ENCODE measurements at regions not wholly inside any gene's neighbourhood (a gene's known extent, or its start where the extent isn't known, plus 50 kb on each side); places are given as distances from the start of the nearest gene placed in this dataset.

DNA sequence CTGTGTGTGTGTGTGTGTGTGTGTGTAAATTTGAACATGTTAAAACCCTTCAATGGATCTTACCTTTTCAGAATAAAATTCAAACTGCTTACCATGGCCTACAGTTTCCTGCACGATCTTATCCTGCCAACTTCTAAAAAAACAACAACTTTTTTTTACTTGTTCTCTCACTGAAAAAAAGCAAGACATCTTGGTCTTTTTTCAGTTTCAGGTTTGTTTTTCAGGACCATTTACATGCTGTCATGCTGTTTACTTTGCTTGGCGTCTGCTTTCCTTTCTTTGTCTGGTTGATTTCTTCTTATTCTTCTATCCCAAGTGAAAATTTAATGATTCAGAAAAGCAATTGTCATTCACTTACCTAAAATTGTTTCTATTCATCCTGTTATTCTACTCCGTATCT is 286.3 kb upstream of the TMEFF2 start:
- DNase-seq (ENCODE audit: low spot score), result no peak
- TF ChIP-seq, protein P1, sequence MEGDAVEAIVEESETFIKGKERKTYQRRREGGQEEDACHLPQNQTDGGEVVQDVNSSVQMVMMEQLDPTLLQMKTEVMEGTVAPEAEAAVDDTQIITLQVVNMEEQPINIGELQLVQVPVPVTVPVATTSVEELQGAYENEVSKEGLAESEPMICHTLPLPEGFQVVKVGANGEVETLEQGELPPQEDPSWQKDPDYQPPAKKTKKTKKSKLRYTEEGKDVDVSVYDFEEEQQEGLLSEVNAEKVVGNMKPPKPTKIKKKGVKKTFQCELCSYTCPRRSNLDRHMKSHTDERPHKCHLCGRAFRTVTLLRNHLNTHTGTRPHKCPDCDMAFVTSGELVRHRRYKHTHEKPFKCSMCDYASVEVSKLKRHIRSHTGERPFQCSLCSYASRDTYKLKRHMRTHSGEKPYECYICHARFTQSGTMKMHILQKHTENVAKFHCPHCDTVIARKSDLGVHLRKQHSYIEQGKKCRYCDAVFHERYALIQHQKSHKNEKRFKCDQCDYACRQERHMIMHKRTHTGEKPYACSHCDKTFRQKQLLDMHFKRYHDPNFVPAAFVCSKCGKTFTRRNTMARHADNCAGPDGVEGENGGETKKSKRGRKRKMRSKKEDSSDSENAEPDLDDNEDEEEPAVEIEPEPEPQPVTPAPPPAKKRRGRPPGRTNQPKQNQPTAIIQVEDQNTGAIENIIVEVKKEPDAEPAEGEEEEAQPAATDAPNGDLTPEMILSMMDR (IDR thresholded peaks at IDR 0.05), result no peak
- no peak for ATAC-seq (ENCODE audit: low FRiP score)

DNA sequence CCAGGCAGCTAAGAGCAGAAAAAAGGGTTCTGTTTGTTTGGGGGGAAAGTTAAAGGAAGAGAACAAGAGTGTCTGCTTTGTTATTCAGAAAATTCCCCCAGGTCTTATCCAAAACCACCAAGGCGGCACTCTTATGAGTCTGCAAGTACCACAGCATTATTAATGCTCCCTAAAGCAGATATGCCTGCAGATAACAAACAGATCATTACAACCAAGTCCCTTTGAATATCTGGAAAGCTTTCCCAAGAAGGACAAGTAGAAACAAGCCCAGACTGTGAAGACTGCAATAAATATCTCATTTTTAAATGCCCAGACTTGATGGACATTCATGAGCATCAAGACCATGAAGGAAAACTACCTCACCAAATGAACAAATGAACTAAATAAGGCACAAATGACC is 278.6 kb upstream of the TMEFF2 start:
- TF ChIP-seq, protein P1 (IDR thresholded peaks at IDR 0.05), result no peak
- DNase-seq (ENCODE audit: low spot score), result no peak
- ATAC-seq (ENCODE audit: low FRiP score), result no peak

DNA sequence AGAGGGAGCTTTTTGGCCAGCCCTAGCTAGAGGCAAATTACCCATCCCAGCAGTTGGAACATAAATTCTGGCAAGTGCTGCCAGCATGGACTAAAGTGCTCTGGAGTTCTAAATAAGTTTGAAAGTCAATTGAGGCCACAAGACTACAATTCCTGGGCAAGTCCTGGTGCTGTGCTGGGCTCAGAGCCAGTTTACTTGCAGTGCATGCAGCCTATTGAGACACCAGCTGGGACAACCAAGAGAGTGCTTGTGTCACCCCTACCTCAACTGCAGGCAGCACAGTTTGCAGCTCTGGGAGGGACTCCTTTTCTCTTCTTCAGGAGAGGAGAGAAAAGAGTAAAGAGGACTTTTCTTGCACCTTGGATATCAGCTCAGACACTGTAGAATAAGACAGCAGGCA is 277.2 kb upstream of the TMEFF2 start:
- no peak for DNase-seq (ENCODE audit: low spot score)

DNA sequence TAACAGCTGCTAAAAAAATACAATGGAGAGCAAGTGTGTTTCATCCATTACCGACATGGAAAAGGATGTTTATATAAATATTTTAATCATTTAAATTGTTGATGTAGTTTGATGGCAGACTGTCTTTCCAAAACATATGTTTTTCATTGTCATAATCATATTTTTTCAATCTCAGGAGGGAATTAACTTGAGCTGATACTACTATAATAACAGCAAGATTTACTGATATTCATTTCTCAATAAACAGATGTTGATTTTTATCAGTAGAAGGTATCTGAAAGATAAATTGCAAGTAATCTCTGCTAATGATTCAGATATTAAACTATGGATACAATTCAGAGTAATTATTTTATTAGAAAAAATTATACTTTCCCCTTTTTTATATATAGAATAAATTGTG is 274.9 kb upstream of the TMEFF2 start:
- no peak for ATAC-seq (ENCODE audit: low FRiP score)
- TF ChIP-seq, protein P1 (IDR thresholded peaks at IDR 0.05), result no peak
- DNase-seq (ENCODE audit: low spot score), result no peak

More for the DNA sequence above, 277.2 kb upstream of the TMEFF2 start:
- ATAC-seq (ENCODE audit: low FRiP score), result no peak
- TF ChIP-seq, protein P1 (IDR thresholded peaks at IDR 0.05), result no peak

DNA sequence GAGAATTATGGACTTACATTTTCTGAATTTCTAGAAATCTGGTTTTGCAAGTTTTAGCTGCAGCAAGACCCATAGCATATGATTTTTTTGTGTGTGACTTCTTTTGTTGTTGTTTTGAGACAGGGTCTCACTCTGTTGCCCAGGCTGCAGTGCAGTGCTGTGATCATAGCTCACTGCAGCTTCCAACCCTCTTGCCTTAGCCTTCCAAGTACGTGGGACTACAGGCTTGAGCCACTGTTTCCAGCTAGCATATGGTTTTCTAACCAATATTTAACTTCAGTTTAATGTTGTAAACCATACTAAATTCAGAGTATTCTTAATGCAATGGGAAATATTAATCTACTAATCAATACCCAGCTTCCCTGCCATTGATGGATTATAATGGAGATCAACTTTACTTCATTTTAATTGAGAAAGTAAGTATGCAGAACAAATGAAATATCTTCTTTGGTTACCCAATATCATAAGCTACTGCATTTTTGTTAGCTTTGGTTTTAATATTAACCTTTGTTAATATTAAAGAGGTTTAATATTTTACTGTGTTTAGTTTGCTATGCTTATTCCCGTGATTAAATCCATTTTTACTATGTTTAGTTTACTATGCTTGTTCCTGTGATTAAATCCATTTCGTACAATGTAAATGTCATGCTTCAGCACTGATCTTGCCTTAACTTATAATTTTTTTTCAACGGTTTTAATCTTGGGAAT is 273.4 kb upstream of the TMEFF2 start:
- DNase-seq (ENCODE audit: low spot score) (no peak), ATAC-seq (ENCODE audit: low FRiP score) (no peak)
- TF ChIP-seq, protein P1 (IDR thresholded peaks at IDR 0.05), result no peak

DNA sequence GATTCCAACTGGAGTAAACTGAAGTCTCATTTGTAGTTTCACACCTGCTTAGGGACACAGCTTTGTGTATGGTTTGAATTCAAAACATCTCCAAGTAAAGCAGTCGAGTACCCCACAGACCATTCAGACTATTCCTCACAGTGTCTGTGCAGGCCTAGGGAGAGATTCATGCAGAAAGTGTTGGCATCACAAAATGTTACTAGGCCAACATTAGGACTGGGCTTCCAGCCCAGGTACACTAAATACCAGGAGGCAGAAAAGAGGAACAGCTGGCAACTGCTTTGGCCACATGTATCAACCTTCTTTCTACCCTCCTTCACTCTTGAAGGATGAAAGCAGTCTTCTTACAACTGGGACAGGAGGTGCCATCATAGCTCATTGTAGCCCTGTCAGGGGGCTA is 270.4 kb upstream of the TMEFF2 start:
- TF ChIP-seq, protein P1 (IDR thresholded peaks at IDR 0.05), result no peak
- ATAC-seq (ENCODE audit: low FRiP score) (no peak), DNase-seq (ENCODE audit: low spot score) (no peak)

DNA sequence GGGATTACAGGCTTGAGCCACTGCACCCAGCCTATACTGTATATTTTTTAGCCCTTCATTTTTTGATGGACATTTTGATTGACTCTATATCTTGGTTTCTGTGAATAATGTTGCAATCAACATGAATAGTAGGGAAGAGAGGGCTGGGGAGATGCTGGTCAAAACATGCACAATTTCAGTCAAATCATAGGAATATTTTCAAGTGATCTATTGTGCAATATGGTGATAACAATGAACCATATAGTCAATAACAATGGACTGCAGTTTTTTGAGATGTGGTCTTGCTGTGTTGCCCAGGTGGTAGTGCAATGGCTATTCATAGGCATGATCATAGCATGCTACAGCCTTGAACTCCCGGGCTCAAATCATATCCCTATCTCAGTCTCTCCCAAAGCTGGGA is 264.7 kb upstream of the TMEFF2 start:
- TF ChIP-seq, protein P1 (IDR thresholded peaks at IDR 0.05), result no peak
- DNase-seq (ENCODE audit: low spot score) (no peak), ATAC-seq (ENCODE audit: low FRiP score) (no peak)

Measured in omental fat pad (tissue), 3 donors.